ENCODE measurements at regions not wholly inside any gene's neighbourhood (a gene's known extent, or its start where the extent isn't known, plus 50 kb on each side); places are given as distances from the start of the nearest gene placed in this dataset.

- no peak for TF ChIP-seq CTCF (conservative IDR thresholded peaks at IDR 0.05)
- no peak overlapping the region for H3K4me3 Mint-ChIP-seq
- no peak for DNase-seq (ENCODE audit: low read depth, low spot score)
- H3K27me3 Mint-ChIP-seq (ENCODE audit: low read depth): no peaks in the 10 kb centered on the region
- peaks cover 7% of the 10 kb centered on the region for H3K36me3 Mint-ChIP-seq (ENCODE audit: low read depth)
- H3K9me3 Mint-ChIP-seq: peaks cover 6% of the 10 kb centered on the region
- H3K4me1 Mint-ChIP-seq: no peaks in the 10 kb centered on the region
- H3K27ac Mint-ChIP-seq (ENCODE audit: unreplicated experiment): no peak overlapping the region
These were observed 216.4 kb upstream of the DPP6 start for GRCh38 chr7:153835712-153836265.

GRCh38 chr7:153838591-153838990 lies 213.6 kb upstream of the DPP6 start:
- DNase-seq (ENCODE audit: low read depth, low spot score): no peak
- Mint-ChIP-seq H3K27ac (ENCODE audit: unreplicated experiment) (no peak overlapping the region), H3K27me3 (ENCODE audit: low read depth) (no peaks in the 10 kb centered on the region), H3K4me1 (no peaks in the 10 kb centered on the region), H3K4me3 (no peak overlapping the region), H3K36me3 (ENCODE audit: low read depth) (peaks cover 10% of the 10 kb centered on the region), H3K9me3 (peaks cover 12% of the 10 kb centered on the region)
- TF ChIP-seq CTCF (conservative IDR thresholded peaks at IDR 0.05): no peak

- Mint-ChIP-seq H3K4me3 (no peak overlapping the region), H3K36me3 (ENCODE audit: low read depth) (peaks cover 10% of the 10 kb centered on the region), H3K4me1 (no peaks in the 10 kb centered on the region), H3K27ac (ENCODE audit: unreplicated experiment) (no peak overlapping the region), H3K9me3 (peaks cover 14% of the 10 kb centered on the region), H3K27me3 (ENCODE audit: low read depth) (no peaks in the 10 kb centered on the region)
- DNase-seq (ENCODE audit: low read depth, low spot score): no peak
- TF ChIP-seq CTCF (conservative IDR thresholded peaks at IDR 0.05): no peak
These were observed 211.3 kb upstream of the DPP6 start for GRCh38 chr7:153840861-153841260.

GRCh38 chr7:153847828-153848227 lies 204.4 kb upstream of the DPP6 start:
- no peak overlapping the region for H3K4me3 Mint-ChIP-seq
- H3K4me1 Mint-ChIP-seq: no peaks in the 10 kb centered on the region
- H3K9me3 Mint-ChIP-seq: peaks cover 29% of the 10 kb centered on the region
- no peaks in the 10 kb centered on the region for H3K27me3 Mint-ChIP-seq (ENCODE audit: low read depth)
- H3K27ac Mint-ChIP-seq (ENCODE audit: unreplicated experiment): no peak overlapping the region
- no peak for DNase-seq (ENCODE audit: low read depth, low spot score)
- H3K36me3 Mint-ChIP-seq (ENCODE audit: low read depth): peaks cover 9% of the 10 kb centered on the region
- no peak for TF ChIP-seq CTCF (conservative IDR thresholded peaks at IDR 0.05)

GRCh38 chr7:153852261-153852660 lies 199.9 kb upstream of the DPP6 start:
- Mint-ChIP-seq H3K4me3 (no peak overlapping the region), H3K9me3 (peaks cover 22% of the 10 kb centered on the region), H3K27me3 (ENCODE audit: low read depth) (no peaks in the 10 kb centered on the region), H3K4me1 (no peaks in the 10 kb centered on the region), H3K27ac (ENCODE audit: unreplicated experiment) (no peak overlapping the region), H3K36me3 (ENCODE audit: low read depth) (peaks cover 3% of the 10 kb centered on the region)
- TF ChIP-seq CTCF (conservative IDR thresholded peaks at IDR 0.05): no peak
- no peak for DNase-seq (ENCODE audit: low read depth, low spot score)
